GM12872 (cell line): ENCODE measurements at regions not wholly inside any gene's neighbourhood (a gene's known extent, or its start where the extent isn't known, plus 50 kb on each side); places are given as distances from the start of the nearest gene placed in this dataset.

Experiments used
- TF ChIP-seq, protein P1 (sequence below): IDR thresholded peaks from 3 replicates; pipeline ENCODE4 v1.5.1; 2011; ENCODE audit warnings: low read depth, mild to moderate bottlenecking, low read length, moderate library complexity; ENCODE audit not compliant: insufficient read depth

DNA sequence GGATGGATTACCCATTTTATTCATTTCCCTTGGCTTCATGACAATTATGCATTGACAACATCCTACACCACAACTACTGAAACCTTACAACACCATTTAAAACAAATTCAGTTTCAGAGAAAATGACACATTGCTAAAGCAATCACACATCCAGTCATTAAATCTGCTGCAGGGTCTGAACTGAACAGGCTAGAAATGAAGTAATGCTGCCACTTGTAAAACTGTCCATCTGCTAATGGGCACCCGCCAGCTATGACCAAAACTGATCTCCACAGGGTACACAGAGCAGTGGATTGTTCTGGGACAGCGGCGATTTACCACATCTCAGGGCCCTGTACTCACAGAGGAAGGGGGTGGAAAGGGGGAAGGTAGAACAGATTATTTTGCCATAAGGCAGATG lies 172.9 kb upstream of the FBXL4 start:
- TF ChIP-seq, protein P1, sequence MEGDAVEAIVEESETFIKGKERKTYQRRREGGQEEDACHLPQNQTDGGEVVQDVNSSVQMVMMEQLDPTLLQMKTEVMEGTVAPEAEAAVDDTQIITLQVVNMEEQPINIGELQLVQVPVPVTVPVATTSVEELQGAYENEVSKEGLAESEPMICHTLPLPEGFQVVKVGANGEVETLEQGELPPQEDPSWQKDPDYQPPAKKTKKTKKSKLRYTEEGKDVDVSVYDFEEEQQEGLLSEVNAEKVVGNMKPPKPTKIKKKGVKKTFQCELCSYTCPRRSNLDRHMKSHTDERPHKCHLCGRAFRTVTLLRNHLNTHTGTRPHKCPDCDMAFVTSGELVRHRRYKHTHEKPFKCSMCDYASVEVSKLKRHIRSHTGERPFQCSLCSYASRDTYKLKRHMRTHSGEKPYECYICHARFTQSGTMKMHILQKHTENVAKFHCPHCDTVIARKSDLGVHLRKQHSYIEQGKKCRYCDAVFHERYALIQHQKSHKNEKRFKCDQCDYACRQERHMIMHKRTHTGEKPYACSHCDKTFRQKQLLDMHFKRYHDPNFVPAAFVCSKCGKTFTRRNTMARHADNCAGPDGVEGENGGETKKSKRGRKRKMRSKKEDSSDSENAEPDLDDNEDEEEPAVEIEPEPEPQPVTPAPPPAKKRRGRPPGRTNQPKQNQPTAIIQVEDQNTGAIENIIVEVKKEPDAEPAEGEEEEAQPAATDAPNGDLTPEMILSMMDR = no peak

DNA sequence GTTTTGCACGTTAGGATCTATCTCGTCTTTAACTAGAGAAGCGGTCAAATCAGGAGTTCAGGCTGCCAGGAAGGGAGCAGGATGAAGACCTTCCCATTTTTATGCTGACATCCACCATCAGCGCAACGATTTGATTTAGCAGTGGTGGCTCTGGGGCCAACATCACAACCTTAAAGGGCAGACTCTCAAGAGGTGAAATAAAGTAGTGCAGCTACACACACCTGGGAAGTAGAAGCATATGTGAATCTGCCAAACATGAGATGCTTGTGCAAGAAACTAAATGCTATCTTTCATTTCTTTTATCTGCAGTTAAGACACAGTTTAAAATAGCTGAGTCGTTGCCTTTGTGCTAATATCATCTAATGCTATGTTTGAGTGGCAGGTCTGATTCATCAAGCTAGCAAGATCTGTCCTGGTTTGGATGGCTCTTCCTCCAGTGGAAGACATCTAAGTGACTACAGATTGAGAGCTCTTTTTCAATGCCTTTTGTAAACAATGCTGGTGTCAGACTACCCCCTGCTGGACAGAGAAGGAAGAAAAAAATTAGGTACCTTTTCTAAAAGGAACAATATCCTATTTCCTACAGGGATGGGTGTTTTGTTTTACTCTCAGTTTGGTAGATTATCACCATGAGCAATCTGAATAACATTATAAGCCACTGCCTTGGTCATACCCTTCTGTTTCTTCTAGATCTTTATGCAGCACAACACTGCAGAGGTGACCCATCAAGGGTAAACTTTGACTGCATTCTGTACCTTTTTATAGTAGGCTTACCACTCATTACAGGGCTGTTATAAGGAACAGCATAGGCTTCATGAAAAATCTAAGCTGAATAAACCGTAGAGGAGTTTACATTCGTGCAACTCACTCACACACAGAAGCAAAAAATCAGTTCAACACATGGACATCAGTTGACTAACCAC lies 171.6 kb upstream of the FBXL4 start:
- TF ChIP-seq, protein P1 = peak; percentile 61

GRCh38 chr6:99114769-99115406 lies 167.1 kb upstream of the FBXL4 start:
- TF ChIP-seq, protein P1 = no peak

- TF ChIP-seq, protein P1 = no peak
Measured at GRCh38 chr6:99111590-99111989, 163.8 kb upstream of the FBXL4 start.

GRCh38 chr6:99110029-99110428 lies 162.3 kb upstream of the FBXL4 start:
- TF ChIP-seq, protein P1 = no peak

DNA sequence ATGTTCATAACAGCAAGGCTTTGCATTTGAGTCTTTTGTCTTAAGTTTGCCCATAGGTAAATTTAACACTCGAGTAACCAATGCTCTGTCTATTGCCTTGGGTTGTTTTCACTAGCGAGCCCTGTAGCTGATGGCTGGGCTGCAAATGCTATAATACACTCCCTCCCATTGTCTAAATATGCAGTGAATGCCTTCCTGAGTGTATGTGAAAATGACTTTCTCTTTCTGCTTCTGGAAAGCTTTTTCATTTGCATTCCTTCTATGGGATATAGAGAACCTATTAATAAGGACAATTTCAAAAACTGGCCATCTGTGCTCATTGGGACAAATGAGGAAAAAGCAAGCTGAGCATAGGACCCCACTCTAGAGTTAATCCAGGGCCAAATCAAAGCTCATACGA lies 156.5 kb upstream of the FBXL4 start:
- TF ChIP-seq, protein P1 = no peak

DNA sequence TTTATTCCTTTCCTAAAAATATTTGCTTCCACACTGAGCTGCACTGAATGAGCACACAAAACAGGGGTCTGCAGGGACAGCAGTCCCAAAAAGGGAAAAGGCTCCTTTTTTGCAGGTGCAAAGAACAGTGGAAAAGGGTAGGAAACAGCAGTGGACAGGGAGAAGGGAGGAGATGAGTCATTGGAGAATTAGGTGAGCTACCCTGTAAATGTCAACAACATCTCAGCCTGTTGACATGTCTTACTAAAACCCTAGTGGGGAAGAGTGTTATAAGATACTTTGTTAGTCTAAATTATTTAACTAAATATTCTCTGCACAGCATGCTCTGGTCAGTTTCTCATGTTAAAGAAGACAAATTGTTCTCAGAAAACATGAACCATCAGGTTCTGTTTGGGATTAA lies 151.5 kb upstream of the FBXL4 start:
- TF ChIP-seq, protein P1 = no peak
